PC-9 (cell line): ENCODE measurements at regions not wholly inside any gene's neighbourhood (a gene's known extent, or its start where the extent isn't known, plus 50 kb on each side); places are given as distances from the start of the nearest gene placed in this dataset.

Experiments used
- BruUV-seq: library from RNA; stranded (reverse); fragments of 400-500 nt; replicated peaks from 2 replicates; lab custom pipeline; 2021; lab: Mats Ljungman, UMichigan
- CTCF ChIA-PET: fragments of 300-600 bp; sonication (Branson Sonifier 250); formaldehyde crosslinking; loops from one replicate; lab custom pipeline; 2022; ENCODE audit warnings: antibody characterized with exemption; lab: Charles Lee
- POLR2A ChIA-PET: fragments of 300-600 bp; sonication (Branson Sonifier 250); formaldehyde crosslinking; loops from one replicate; lab custom pipeline; 2022; ENCODE audit warnings: antibody characterized with exemption; ENCODE audit not compliant: unreplicated experiment; lab: Charles Lee
- DNase-seq, 2 experiments: peaks; one replicate each; pipeline versions ENCODE4 v3.0.0 to v3.0.0-alpha.2; 2015 to 2022; ENCODE audit warnings: mixed read lengths in 1 of 2
- H2AFZ ChIP-seq: fragments of 200-600 bp; sonication (generic); 2 replicates; pipeline ENCODE4 v1.8.1; 2017; ENCODE audit warnings: antibody characterized with exemption
- H3F3A ChIP-seq: fragments of 200-600 bp; sonication (generic); 2 replicates; pipeline ENCODE4 v1.8.1; 2017; ENCODE audit warnings: antibody characterized with exemption, mild to moderate bottlenecking, low read depth; ENCODE audit not compliant: insufficient read depth
- H3K27ac ChIP-seq: fragments of 200-600 bp; sonication (generic); 2 replicates; pipeline ENCODE4 v1.6.1; 2016; ENCODE audit warnings: mixed run types
- H3K27me3 ChIP-seq: fragments of 200-600 bp; sonication (generic); 2 replicates; pipeline ENCODE4 v1.6.1; 2016; ENCODE audit warnings: low read depth, mixed run types; ENCODE audit not compliant: insufficient read depth
- H3K36me3 ChIP-seq: fragments of 200-600 bp; sonication (generic); 2 replicates; pipeline ENCODE4 v1.6.1; 2016; ENCODE audit warnings: low read depth, mixed run types
- H3K4me1 ChIP-seq: fragments of 200-600 bp; sonication (generic); replicated peaks from 2 replicates; pipeline ENCODE4 v1.6.1; 2016; ENCODE audit warnings: mixed run types; ENCODE audit not compliant: insufficient read depth
- H3K4me2 ChIP-seq: fragments of 200-600 bp; sonication (generic); 2 replicates; pipeline ENCODE4 v1.6.1; 2017; ENCODE audit warnings: mixed run types
- H3K4me3 ChIP-seq: fragments of 200-600 bp; sonication (generic); 2 replicates; pipeline ENCODE4 v1.6.1; 2016; ENCODE audit warnings: mixed run types
- H3K79me2 ChIP-seq: fragments of 200-600 bp; sonication (generic); 2 replicates; pipeline ENCODE4 v1.6.1; 2017; ENCODE audit warnings: low read depth, mixed run types
- H3K9me2 ChIP-seq: fragments of 200-600 bp; sonication (generic); 2 replicates; pipeline ENCODE4 v1.8.1; 2017; ENCODE audit warnings: mild to moderate bottlenecking; ENCODE audit not compliant: insufficient read depth
- H3K9me3 ChIP-seq: fragments of 200-600 bp; sonication (generic); 2 replicates; pipeline ENCODE4 v1.8.1; 2016; ENCODE audit warnings: low read depth; ENCODE audit not compliant: insufficient read depth
- H4K20me1 ChIP-seq: fragments of 200-600 bp; sonication (generic); 2 replicates; pipeline ENCODE4 v1.8.1; 2017; ENCODE audit not compliant: insufficient read depth
- EZH2 ChIP-seq: fragments of 200-600 bp; sonication (generic); IDR thresholded peaks from 2 replicates; pipeline ENCODE4 v1.8.0; 2017; ENCODE audit warnings: antibody characterized with exemption, low read depth
- intact Hi-C: fragments of 100-400 bp; cut with micrococcal nuclease; formaldehyde crosslinking; loops from one replicate; pipeline ENCODE4 v1.10.0; 2022; ENCODE audit not compliant: unreplicated experiment
- TF ChIP-seq, protein P1 (sequence below): fragments of 200-600 bp; sonication (generic); conservative IDR thresholded peaks from 2 replicates; pipeline ENCODE4 v1.6.1; 2017; ENCODE audit warnings: mixed run types, antibody characterized with exemption, mild to moderate bottlenecking, moderate library complexity

DNA sequence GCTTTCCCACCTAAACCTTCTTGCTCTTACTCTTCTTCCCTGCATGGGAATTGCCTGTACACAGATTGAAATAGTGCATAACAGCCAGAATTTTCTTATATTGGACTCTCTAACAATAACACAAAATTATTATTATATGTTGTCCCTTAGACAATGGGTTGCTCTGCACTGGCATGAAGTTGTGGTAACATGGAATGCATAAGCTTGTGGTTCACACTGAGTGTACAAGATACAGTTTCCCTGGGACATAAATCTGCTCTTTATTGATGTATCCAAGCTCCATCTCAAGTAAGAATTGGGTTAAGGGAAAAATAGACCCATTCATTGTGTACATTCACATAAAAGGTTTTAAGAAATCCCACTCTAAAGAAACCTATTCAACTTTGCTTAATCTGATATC is 114.4 kb upstream of the NTF3 start:
- Histone ChIP-seq H3K4me3 (no peak overlapping the region), H4K20me1 (no peaks in the 10 kb centered on the region), H2AFZ (no peak overlapping the region), H3K4me2 (no peak overlapping the region), H3K4me1 (no peaks in the 10 kb centered on the region), H3F3A (no peaks in the 10 kb centered on the region), H3K79me2 (no peaks in the 10 kb centered on the region), H3K27me3 (no peaks in the 10 kb centered on the region), H3K27ac (no peak overlapping the region), H3K36me3 (no peaks in the 10 kb centered on the region), H3K9me2 (no peaks in the 10 kb centered on the region), H3K9me3 (no peaks in the 10 kb centered on the region; the same call in 1 of the 2 replicates)
- ChIA-PET POLR2A (no interaction called here), CTCF (no interaction called here)
- BruUV-seq: no TSS peak
- DNase-seq: peak in 1 of 2 experiments; percentile 8
- intact Hi-C loops: no loop called here
- no peak for TF ChIP-seq EZH2
- TF ChIP-seq, protein P1, sequence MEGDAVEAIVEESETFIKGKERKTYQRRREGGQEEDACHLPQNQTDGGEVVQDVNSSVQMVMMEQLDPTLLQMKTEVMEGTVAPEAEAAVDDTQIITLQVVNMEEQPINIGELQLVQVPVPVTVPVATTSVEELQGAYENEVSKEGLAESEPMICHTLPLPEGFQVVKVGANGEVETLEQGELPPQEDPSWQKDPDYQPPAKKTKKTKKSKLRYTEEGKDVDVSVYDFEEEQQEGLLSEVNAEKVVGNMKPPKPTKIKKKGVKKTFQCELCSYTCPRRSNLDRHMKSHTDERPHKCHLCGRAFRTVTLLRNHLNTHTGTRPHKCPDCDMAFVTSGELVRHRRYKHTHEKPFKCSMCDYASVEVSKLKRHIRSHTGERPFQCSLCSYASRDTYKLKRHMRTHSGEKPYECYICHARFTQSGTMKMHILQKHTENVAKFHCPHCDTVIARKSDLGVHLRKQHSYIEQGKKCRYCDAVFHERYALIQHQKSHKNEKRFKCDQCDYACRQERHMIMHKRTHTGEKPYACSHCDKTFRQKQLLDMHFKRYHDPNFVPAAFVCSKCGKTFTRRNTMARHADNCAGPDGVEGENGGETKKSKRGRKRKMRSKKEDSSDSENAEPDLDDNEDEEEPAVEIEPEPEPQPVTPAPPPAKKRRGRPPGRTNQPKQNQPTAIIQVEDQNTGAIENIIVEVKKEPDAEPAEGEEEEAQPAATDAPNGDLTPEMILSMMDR: no peak

DNA sequence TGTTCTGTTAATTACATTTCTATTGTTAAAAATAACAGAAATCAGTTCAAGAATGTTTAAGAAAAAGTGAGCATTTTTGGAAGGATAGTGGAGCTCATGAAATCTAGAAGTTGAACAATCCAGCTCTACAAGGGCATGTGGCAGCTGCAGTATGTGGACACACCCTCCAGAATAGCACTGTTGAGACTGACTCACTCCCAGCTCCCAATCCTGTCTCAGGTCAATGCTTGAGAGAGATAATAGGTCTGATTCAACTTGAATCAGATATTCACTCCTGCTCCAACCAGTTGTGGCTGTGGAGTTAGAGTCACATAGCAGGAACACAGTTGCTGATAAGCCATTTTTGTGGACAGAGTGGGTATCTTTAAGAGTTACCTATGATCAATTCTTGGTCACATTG is 113.0 kb upstream of the NTF3 start:
- ChIA-PET CTCF (no interaction called here), POLR2A (interaction anchor here (0.5 kb wide), 1 partner anchor 113 kb away, joined by 4 read pairs; no protein-coding TSS in a partner anchor)
- Histone ChIP-seq H2AFZ (no peak overlapping the region), H4K20me1 (no peaks in the 10 kb centered on the region), H3K27me3 (no peaks in the 10 kb centered on the region), H3K9me2 (no peaks in the 10 kb centered on the region), H3K36me3 (no peaks in the 10 kb centered on the region), H3K9me3 (no peaks in the 10 kb centered on the region; the same call in 1 of the 2 replicates), H3K4me3 (no peak overlapping the region), H3F3A (no peaks in the 10 kb centered on the region), H3K4me1 (no peaks in the 10 kb centered on the region), H3K27ac (no peak overlapping the region), H3K79me2 (no peaks in the 10 kb centered on the region), H3K4me2 (no peak overlapping the region)
- intact Hi-C loops: no loop called here
- no TSS peak for BruUV-seq
- TF ChIP-seq EZH2: no peak
- TF ChIP-seq, protein P1: no peak
- DNase-seq: no peak

DNA sequence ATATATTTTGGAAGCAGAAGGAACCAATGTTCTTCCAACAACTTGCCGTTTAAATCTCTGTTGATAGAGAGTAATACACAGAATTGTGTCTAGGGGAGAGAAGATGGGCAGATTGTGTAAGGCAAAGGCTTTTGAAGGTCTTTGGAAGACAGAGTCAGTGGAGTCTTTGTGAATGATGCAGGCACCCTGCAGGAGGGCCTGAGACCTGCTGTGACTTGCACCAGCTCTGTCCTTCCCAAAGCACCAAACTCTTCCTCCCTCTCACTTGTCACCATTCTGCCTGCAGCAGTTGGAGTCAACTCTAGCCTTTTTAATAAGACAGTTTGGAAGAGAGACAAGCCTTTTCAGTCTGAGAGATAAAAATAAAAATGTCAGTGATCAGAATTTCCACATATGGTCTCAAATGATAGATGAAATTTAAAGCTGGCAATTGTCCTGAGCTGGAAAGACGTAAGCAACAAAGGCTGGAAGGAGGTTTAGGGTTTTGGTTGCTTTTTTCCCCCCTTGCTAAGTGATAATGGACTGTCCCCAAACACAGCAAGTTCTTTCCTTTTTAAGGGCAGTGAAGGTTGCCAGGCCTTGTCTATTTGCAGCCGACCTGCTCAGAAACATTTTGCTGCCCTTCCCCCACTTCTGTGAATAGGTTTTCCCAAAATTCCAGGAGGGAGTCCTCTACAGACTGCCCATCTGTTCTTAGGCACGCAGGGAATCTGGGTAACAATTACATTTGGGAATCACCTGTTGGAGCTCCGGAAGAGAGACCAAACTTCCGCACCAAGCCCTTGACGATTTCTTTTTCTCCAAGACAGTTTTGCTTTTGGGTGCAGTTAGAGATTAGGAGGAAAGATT is 103.0 kb upstream of the NTF3 start:
- DNase-seq: no peak
- CTCF ChIA-PET: no interaction called here
- Histone ChIP-seq H3K36me3 (no peaks in the 10 kb centered on the region), H3K27ac (no peak overlapping the region), H3K27me3 (peaks cover 26% of the 10 kb centered on the region; the same call in 1 of the 2 replicates), H3K4me2 (no peak overlapping the region), H3K79me2 (no peaks in the 10 kb centered on the region), H3F3A (no peaks in the 10 kb centered on the region; the same call in 1 of the 2 replicates), H2AFZ (no peak overlapping the region), H4K20me1 (no peaks in the 10 kb centered on the region), H3K9me3 (no peaks in the 10 kb centered on the region), H3K4me1 (no peaks in the 10 kb centered on the region), H3K9me2 (no peaks in the 10 kb centered on the region), H3K4me3 (no peak overlapping the region)
- intact Hi-C loops: no loop called here
- BruUV-seq: no TSS peak
- TF ChIP-seq, protein P1: no peak
- POLR2A ChIA-PET: no interaction called here
